BE2C (cell line): ENCODE measurements at regions not wholly inside any gene's neighbourhood (a gene's known extent, or its start where the extent isn't known, plus 50 kb on each side); places are given as distances from the start of the nearest gene placed in this dataset.

Experiments
- DNase-seq: peaks from one replicate; pipeline ENCODE4 v3.0.0-alpha.2; 2020
- H3K27me3 ChIP-seq: fragments of 250-450 bp; sonication (Bioruptor Pico); 2 replicates; pipeline ENCODE4 v1.5.1; 2020; ENCODE audit warnings: mild to moderate bottlenecking
- H3K36me3 ChIP-seq: fragments of 250-450 bp; sonication (Bioruptor Pico); 2 replicates; pipeline ENCODE4 v1.5.1; 2020; ENCODE audit warnings: mild to moderate bottlenecking
- H3K4me1 ChIP-seq: fragments of 250-450 bp; sonication (Bioruptor Pico); 2 replicates; pipeline ENCODE4 v1.5.1; 2020
- H3K4me3 ChIP-seq: 2 replicates; pipeline ENCODE4 v1.5.1; 2011; ENCODE audit warnings: low read depth, low read length
- H3K9me3 ChIP-seq: fragments of 250-450 bp; sonication (Bioruptor Pico); 2 replicates; pipeline ENCODE4 v1.5.1; 2020
- CTCF ChIP-seq: IDR thresholded peaks from 2 replicates; pipeline ENCODE4 v1.5.1; 2012; ENCODE audit warnings: mild to moderate bottlenecking, low read depth, low read length

- H3K27me3 ChIP-seq: no peaks in the 10 kb centered on the region
- TF ChIP-seq CTCF: no peak
- H3K36me3 ChIP-seq: no peaks in the 10 kb centered on the region
- no peaks in the 10 kb centered on the region for H3K9me3 ChIP-seq
- no peak overlapping the region for H3K4me3 ChIP-seq
- no peak for DNase-seq
- no peaks in the 10 kb centered on the region for H3K4me1 ChIP-seq
Observed at GRCh38 chr18:39702888-39703287, 2137.3 kb upstream of the CELF4 start.

GRCh38 chr18:39701839-39702238, 2136.2 kb upstream of the CELF4 start:
- H3K9me3 ChIP-seq: no peaks in the 10 kb centered on the region
- TF ChIP-seq CTCF: no peak
- H3K27me3 ChIP-seq: no peaks in the 10 kb centered on the region
- no peaks in the 10 kb centered on the region for H3K4me1 ChIP-seq
- no peak for DNase-seq
- no peaks in the 10 kb centered on the region for H3K36me3 ChIP-seq
- no peak overlapping the region for H3K4me3 ChIP-seq

- Histone ChIP-seq H3K4me3 (no peak overlapping the region), H3K9me3 (no peaks in the 10 kb centered on the region), H3K36me3 (no peaks in the 10 kb centered on the region), H3K27me3 (no peaks in the 10 kb centered on the region), H3K4me1 (no peaks in the 10 kb centered on the region)
- DNase-seq: no peak
- TF ChIP-seq CTCF: no peak
Observed at GRCh38 chr18:39701055-39701783, 2135.6 kb upstream of the CELF4 start.

- Histone ChIP-seq H3K27me3 (no peaks in the 10 kb centered on the region), H3K4me3 (no peak overlapping the region)
- no peak for DNase-seq
Observed at GRCh38 chr18:39699340-39699964, 2133.9 kb upstream of the CELF4 start.

GRCh38 chr18:39698436-39698835, 2132.8 kb upstream of the CELF4 start:
- TF ChIP-seq CTCF: no peak
- DNase-seq: no peak
- Histone ChIP-seq H3K36me3 (no peaks in the 10 kb centered on the region), H3K27me3 (no peaks in the 10 kb centered on the region), H3K4me3 (no peak overlapping the region), H3K4me1 (no peaks in the 10 kb centered on the region), H3K9me3 (no peaks in the 10 kb centered on the region)

More at GRCh38 chr18:39699340-39699964, 2133.9 kb upstream of the CELF4 start:
- Histone ChIP-seq H3K9me3 (no peaks in the 10 kb centered on the region), H3K4me1 (no peaks in the 10 kb centered on the region), H3K36me3 (no peaks in the 10 kb centered on the region)
- TF ChIP-seq CTCF: no peak

- TF ChIP-seq CTCF: no peak
- Histone ChIP-seq H3K4me3 (no peak overlapping the region), H3K36me3 (no peaks in the 10 kb centered on the region), H3K4me1 (no peaks in the 10 kb centered on the region), H3K27me3 (no peaks in the 10 kb centered on the region), H3K9me3 (no peaks in the 10 kb centered on the region)
- no peak for DNase-seq
Observed at GRCh38 chr18:39693359-39693758, 2127.8 kb upstream of the CELF4 start.
